DMS114 treated with DMSO at 0.1 percent for 48 hours (cell line): ENCODE measurements at regions not wholly inside any gene's neighbourhood (a gene's known extent, or its start where the extent isn't known, plus 50 kb on each side); places are given as distances from the start of the nearest gene placed in this dataset.
A peak's percentile ranks its signal among the peaks of the same experiment; 100 is the strongest.
"Not testable (repeated sequence)": the region's sequence is repeated elsewhere in the genome, so short reads cannot be mapped to it uniquely, and the experiment has no call there.

Experiments used
- DNase-seq: peaks from one replicate; lab custom pipeline; 2025; ENCODE audit not compliant: unreplicated experiment; lab: John Stamatoyannopoulos, UW

DNA sequence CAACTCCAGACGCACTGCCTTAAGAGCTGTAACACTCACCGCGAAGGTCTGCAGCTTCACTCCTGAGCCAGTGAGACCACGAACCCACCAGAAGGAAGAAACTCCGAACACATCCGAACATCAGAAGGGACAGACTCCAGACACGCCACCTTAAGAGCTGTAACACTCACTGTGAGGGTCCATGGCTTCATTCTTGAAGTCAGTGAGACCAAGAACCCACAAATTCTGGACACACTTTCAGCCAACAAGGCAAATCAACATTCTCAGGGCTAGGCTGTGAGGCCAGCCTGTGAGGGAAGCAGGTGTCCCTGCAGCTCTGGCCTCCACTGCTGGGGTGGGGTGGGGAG, 275.3 kb downstream of the ADGRD1 start:
- DNase-seq, result not testable (repeated sequence)

DNA sequence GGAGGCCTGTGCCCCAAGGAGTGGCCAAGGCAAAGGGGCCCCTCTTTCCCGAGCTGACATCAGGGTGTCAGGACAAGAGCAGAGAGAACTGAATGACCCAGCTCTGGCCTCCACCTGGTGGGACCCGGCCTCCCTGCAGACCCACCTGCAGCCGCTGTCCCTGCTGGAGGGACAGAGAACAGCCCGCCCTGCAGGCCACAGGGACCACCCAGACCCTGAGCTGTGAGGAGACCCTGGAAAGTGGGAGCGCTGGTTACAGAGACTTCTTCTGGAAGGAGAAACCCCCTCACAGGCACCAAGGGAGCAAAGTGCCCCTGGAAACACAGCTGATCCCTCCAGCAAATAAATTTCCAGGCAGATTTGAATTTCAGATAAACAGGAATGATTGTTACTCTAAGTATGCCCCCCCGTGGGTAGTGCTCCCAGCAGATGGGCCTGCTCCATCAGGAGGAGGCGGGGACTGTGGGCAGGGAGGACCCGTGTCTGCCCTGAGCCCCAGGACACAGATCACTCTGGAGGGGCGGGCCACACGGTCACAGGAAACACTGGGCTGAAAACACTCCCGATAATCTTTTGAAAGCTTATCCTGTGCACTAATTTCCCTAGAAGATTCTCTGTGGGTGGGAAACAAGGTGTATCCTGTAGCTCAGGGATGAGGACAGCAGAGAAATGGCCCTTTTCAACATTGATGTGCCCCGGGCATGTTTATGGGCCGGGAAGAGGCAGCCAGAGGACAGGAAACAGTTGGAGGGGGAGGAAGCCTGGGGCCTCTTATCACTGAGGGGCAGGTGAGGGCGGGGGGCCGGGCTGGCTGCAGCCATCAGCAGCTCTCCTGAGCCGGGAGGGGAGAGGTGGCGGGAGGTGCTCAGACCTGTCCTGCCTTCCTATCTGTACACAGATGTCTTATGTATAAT, 276.0 kb downstream of the ADGRD1 start:
- DNase-seq, result no peak

DNA sequence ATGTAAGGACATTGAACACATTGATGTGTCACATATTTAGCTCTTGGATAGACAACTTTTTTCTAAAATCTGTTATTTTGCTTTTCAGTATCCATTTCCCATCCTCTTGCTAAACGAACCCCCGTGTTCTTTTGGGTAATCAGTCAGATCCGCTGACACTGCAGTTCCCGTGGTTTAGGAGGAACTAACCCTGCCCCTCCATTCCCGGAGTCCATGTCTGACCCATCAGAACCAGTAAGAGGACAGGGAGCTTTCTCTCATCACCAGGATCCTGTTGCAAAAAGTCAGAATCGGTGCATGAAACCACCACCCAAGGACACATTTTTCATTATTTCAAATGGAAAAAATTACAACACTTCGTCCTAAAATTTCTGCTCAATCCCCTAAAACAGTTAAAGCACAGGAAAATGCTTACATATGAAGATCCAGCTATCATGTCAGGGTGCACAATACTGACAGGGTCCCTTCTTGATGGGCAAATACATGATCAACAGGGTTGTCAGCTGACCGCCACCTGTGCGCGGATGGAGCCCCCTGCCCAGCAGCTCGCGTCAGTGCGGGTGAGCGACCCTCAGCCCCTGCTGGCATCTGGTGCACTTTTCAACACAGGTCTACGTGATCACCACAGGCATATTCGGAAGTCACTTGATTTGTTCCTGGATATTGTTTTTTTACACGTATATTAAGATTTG, 276.8 kb downstream of the ADGRD1 start:
- no peak for DNase-seq

DNA sequence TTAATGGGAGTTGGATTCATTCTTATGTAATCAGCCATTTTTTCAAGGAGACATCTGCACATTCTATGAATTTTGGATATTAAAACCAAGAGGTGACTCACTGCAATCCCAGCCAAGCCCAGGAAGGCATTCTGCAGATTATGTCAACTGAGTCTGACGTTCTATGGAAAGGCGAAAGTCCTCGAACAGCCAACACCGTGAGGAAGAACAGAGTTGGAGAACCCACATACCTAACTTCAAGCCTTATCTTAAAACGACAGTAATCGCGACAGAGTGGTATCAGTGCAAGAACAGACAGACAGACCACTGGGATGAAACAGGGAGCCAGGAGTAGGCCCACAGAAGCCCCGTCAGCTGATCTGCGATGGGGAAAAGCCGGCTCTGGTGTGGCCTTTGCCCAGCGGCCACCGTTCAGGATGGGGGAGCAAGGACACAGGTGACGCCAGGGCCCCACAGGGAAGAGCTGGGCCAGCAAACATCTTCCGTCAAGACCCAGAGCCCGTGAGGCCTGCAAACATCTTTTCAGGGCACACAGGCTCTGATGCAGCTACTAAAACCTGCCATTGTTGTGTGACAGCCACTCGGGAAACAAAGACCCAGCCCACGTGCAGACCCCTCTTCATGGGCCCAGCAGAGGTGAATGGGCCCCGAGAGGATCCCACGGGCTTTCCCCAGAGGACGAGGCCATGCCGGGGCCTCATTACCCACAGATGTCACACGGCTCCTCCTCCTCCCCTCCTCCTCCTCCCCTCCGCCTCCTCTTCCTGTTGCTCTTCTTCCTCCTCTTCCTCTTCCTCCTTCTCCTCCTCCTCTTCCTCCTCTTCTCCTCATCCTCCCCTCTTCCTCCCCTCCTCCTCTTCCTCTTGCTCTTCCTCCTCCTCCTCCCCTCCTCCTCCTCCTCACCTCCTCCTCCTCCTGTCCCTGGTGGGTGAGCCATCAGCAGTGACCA, 277.6 kb downstream of the ADGRD1 start:
- DNase-seq, result no peak

- DNase-seq, result no peak
These were observed 278.3 kb downstream of the ADGRD1 start for GRCh38 chr12:131232036-131232435.

DNA sequence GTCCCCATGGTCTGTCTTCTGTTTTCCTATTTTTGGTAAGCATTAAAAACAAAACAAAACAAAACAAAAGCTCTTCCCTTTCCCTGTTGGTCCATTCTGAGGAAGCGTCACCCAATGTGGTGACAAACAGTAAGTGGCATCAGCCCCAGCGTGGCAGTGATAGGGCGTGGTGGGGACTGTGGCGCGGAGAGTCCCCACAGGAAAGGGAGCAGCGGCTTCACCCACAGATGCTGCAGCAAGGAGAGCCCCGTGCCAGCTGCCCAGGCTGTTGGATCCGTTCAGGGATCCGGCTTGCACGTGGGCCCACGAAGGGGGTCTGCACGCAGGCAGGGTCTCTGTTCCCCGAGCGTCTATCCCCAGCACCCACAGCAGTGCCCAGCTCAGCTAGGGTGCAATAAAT, 279.2 kb downstream of the ADGRD1 start:
- not testable (repeated sequence) for DNase-seq

DNA sequence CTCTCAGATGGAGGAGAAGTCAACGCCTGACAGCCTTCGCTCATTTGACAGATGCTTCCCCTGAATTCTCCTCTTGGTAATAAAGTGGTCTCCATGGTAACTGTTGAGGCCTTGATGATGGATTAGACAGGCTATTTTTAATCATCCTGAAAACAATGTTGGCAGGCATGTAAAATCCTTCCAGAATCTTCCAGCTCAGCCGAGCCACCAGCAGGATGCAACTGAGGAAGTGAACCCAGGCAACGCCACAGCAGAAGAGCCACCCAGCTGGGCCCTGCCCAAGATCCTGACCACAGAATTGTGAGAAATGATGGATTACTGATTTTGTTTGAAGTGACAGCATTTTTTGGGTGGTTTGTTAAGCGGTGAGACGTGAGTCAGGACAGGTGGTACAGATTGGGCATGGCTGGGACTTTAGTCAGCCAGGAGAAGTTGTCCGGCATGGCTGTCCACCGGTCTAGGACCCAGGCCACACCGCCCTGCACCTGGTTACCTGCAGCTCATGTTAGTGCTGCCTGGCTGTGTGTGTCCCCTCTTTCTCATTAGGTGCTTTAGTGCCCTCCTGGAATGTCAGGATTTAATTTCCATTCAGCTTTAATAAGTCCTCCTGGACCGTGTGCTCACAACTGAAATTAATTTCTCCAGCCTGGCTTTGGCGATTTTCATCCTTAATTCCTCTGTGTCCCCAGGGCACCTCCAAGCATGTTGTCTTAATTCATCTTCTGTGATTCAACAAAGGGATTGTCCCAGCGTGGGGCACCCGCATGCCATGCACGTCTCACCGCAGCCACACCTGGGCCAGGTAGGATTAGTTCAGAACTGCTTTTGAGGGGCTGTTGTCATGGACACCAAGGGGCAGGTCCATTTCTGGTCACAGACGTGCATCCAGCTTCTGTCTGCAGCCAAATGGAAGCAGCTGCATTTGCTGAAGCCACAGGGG, 280.4 kb downstream of the ADGRD1 start:
- not testable (repeated sequence) for DNase-seq

GRCh38 chr12:131234841-131235271, 281.1 kb downstream of the ADGRD1 start:
- DNase-seq, result not testable (repeated sequence)

DNA sequence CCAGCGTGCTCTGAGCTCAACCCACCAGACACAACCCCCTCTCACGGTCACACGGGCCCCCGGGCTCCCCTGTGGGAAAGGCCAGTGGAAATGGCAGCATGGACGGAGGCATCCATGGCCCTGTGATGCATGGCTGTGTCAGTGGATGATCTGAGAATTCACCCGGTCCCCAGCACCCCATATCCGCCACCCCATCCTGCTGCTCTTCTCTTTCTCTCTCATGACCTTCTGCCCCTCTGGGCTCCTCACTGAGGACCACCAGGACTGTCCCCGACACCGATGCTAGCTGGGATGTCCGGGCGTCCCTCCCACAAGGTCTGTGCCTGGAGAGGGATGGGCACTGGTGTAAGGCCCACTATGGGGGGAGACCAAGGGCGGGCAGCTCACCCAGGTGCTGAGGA, 282.2 kb downstream of the ADGRD1 start:
- DNase-seq, result no peak

GRCh38 chr12:131239384-131240094, 285.8 kb downstream of the ADGRD1 start:
- DNase-seq, result no peak

GRCh38 chr12:131241517-131241916, 287.8 kb downstream of the ADGRD1 start:
- no peak for DNase-seq

GRCh38 chr12:131242741-131243496, 289.2 kb downstream of the ADGRD1 start:
- peak; percentile 8 for DNase-seq

DNA sequence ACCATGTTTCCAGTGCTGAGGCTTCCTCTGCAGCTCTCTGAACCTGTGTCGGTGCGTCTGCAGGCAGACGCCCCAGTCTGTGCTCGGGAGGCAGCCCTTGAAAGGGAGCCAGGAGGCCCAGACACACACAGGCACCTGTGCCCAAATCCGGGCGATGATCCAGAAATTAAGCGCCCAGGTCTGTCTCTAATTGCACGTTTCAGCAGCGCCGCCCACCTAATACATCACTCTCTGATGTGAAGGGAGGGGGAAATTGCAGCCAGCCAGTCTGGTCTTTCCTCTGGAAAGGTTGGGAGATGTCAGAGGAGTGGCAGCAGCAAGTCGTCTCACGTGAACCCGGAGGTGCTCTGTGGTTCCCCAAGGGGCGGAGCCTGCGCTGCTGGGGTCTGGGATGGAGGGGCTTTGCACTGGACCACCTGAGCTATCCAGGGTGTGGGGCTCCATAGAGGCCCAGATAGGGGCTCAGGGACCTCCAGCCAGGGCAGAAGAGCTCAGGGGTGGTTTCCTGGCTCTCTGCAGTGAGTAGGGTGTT, 290.5 kb downstream of the ADGRD1 start:
- DNase-seq, result not testable (repeated sequence)

DNA sequence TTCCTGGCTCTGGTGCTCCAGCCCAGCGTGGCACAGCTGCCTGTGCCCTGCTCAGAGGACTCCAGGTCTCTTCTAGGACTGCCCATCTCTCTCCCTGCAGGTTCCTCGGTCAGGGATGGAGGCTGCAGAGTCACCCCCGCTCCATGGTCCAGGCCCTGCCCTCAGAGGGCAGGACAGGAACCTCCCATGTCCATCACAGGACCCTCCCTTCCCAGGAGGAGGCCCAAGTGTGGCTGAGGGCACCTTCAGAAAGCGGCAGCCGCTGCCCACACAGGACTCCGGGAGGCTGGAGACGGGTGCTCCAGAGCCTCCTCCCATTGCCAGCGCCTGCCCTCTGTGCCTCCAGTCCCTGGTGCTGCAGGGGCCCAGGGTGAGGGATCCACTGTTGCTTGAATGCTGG, 291.5 kb downstream of the ADGRD1 start:
- DNase-seq, result not testable (repeated sequence)

DNA sequence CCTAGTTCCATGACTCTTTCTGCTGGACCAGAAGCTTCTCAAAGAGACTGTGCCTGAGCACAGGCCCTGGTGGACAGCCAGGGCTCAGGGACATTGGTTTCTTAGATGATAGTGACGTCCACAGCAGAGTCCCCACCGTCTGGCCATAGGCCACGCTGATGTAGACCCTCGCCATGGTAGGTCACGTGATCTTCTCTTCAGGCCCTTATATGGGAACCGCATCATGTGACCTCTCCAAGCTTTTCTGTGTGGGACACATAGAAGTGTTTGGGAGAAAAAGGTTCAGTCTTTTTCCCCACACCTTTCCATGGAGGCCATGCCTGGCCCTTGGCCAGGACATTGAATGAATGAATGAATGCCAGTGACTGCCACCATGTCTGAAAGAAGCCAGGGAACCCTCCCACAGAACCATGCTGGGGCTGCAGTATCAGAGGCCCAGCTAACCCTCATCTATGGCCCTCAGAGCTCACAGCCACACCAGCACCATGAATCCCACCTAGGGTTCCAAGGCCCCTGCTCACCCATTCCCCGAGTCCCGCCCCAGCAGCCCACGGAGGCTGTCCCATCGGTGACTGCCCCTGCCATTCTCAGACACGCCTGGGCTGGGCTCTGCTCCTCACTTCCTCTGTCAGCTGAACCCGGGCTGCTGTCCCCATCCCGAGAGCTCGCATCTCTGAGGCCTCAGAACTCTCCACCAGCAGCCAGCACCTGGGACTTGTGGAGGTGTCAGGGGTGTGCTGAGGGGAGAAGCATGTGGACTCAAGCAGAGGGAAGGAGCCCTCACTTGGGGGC, 292.1 kb downstream of the ADGRD1 start:
- DNase-seq, result no peak

GRCh38 chr12:131247026-131247725, 293.5 kb downstream of the ADGRD1 start:
- not testable (repeated sequence) for DNase-seq

DNA sequence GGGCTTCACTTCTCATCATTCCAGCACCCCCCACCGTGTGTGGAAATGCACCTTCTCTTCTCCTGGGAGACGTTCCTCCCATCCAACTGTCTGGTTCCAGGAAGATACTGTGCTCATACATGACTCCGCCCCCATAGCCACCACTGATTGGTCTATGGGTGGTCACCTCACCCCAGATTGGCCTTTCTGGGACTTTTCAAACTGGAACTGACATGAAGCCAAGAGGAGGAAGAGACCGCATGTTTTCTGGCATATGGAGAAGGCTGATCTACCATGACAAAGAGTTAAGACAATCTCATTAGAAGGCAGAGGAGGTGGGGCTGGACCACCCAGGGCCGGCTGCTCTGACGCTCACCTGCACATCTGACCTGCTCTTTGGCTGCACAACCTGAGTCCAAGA, 294.2 kb downstream of the ADGRD1 start:
- DNase-seq, result not testable (repeated sequence)
